HEK293 (cell line): ENCODE measurements at regions not wholly inside any gene's neighbourhood (a gene's known extent, or its start where the extent isn't known, plus 50 kb on each side); places are given as distances from the start of the nearest gene placed in this dataset.

Experiments
- CTCF ChIA-PET: fragments of 350-600 bp; formaldehyde crosslinking; extraction: SDS; loops from one replicate; lab custom pipeline; 2021; ENCODE audit warnings: antibody characterized with exemption; lab: Yijun Ruan, JAX
- POLR2A ChIA-PET: fragments of 300-600 bp; formaldehyde crosslinking; extraction: SDS; loops from one replicate; lab custom pipeline; 2020; ENCODE audit warnings: antibody characterized with exemption, inconsistent platforms; lab: Yijun Ruan, JAX
- H3K27ac ChIP-seq: fragments of 200-500 bp; sonication (Bioruptor generic); 2 replicates; pipeline ENCODE4 v1.5.1; 2014; ENCODE audit warnings: low read depth, low read length, control low read depth, inconsistent platforms; ENCODE audit errors: extremely low read depth
- H3K36me3 ChIP-seq, 2 experiments: fragments of 200-500 bp in 1 of 2; sonication (Bioruptor generic) in 1 of 2; 1 replicate in 1 of 2; 2 replicates in 1 of 2; pipeline ENCODE4 v1.5.1; 2014 to 2017; ENCODE audit warnings: inconsistent platforms in 2 of 2, low read length in 2 of 2; ENCODE audit not compliant: control insufficient read depth in 2 of 2, insufficient read depth in 1 of 2
- H3K4me1 ChIP-seq: fragments of 200-500 bp; sonication (Bioruptor generic); 2 replicates; pipeline ENCODE4 v1.5.1; 2014; ENCODE audit warnings: mild to moderate bottlenecking, low read length, inconsistent platforms; ENCODE audit not compliant: control insufficient read depth, insufficient read depth
- H3K4me3 ChIP-seq: 2 replicates; pipeline ENCODE4 v1.5.1; 2011; ENCODE audit warnings: low read depth, mild to moderate bottlenecking, control low read depth, low read length, moderate library complexity
- H3K9me3 ChIP-seq: fragments of 200-500 bp; sonication (Bioruptor generic); 2 replicates; pipeline ENCODE4 v1.5.1; 2014; ENCODE audit warnings: low read depth, low read length, inconsistent platforms; ENCODE audit not compliant: control insufficient read depth, insufficient read depth
- ZBTB1 ChIP-seq: fragments of 450-650 bp; formaldehyde crosslinking; IDR thresholded peaks from 2 replicates; pipeline ENCODE4 v1.5.1; 2016; ENCODE audit warnings: missing biosample characterization, missing genetic modification characterization
- ZFP3 ChIP-seq: fragments of 450-650 bp; formaldehyde crosslinking; IDR thresholded peaks from 2 replicates; pipeline ENCODE4 v1.5.1; 2016; ENCODE audit warnings: low read depth, missing biosample characterization, missing genetic modification characterization
- ZFP41 ChIP-seq: fragments of 450-650 bp; formaldehyde crosslinking; IDR thresholded peaks from 2 replicates; pipeline ENCODE4 v1.5.1; 2016; ENCODE audit warnings: missing biosample characterization, missing genetic modification characterization, borderline replicate concordance
- ZNF121 ChIP-seq: fragments of 450-650 bp; formaldehyde crosslinking; IDR thresholded peaks from 2 replicates; pipeline ENCODE4 v1.5.1; 2016; ENCODE audit warnings: missing biosample characterization, missing genetic modification characterization
- ZNF19 ChIP-seq: fragments of 450-650 bp; formaldehyde crosslinking; IDR thresholded peaks from 2 replicates; pipeline ENCODE4; 2016; ENCODE audit warnings: missing biosample characterization, missing genetic modification characterization, low read depth
- ZNF248 ChIP-seq: fragments of 450-650 bp; formaldehyde crosslinking; IDR thresholded peaks from 2 replicates; pipeline ENCODE4 v1.5.1; 2017; ENCODE audit warnings: missing biosample characterization, missing genetic modification characterization
- ZNF274 ChIP-seq, 2 experiments: fragments of 200-500 bp in 1 of 2; fragments of 450-650 bp in 1 of 2; sonication (Bioruptor generic) in 1 of 2; formaldehyde crosslinking in 1 of 2; IDR thresholded peaks; 2 replicates each; pipeline versions ENCODE4 v1.5.1 to v1.6.1; 2014 to 2016; ENCODE audit warnings: borderline replicate concordance in 1 of 2, inconsistent platforms in 1 of 2, low read length in 1 of 2, missing biosample characterization in 1 of 2, missing genetic modification characterization in 1 of 2
- ZNF324 ChIP-seq: fragments of 450-650 bp; formaldehyde crosslinking; IDR thresholded peaks from 2 replicates; pipeline ENCODE4 v1.5.1; 2016; ENCODE audit warnings: missing biosample characterization, missing genetic modification characterization
- ZNF366 ChIP-seq: fragments of 450-650 bp; formaldehyde crosslinking; conservative IDR thresholded peaks from 2 replicates; pipeline ENCODE4 v1.5.1; 2016; ENCODE audit warnings: missing biosample characterization, missing genetic modification characterization
- ZNF391 ChIP-seq: fragments of 450-650 bp; formaldehyde crosslinking; IDR thresholded peaks from 2 replicates; pipeline ENCODE4 v1.5.1; 2016; ENCODE audit warnings: low read depth, missing biosample characterization, missing genetic modification characterization, borderline replicate concordance
- ZNF426 ChIP-seq: fragments of 450-650 bp; formaldehyde crosslinking; IDR thresholded peaks from 2 replicates; pipeline ENCODE4 v1.5.1; 2017; ENCODE audit warnings: missing biosample characterization, missing genetic modification characterization, mild to moderate bottlenecking, inconsistent platforms, moderate library complexity
- ZNF48 ChIP-seq: fragments of 450-650 bp; formaldehyde crosslinking; IDR thresholded peaks from 2 replicates; pipeline ENCODE4 v1.5.1; 2016; ENCODE audit warnings: missing biosample characterization, missing genetic modification characterization
- ZNF488 ChIP-seq: fragments of 450-650 bp; formaldehyde crosslinking; IDR thresholded peaks from 2 replicates; pipeline ENCODE4 v1.5.1; 2016; ENCODE audit warnings: missing biosample characterization, missing genetic modification characterization
- ZNF514 ChIP-seq: fragments of 450-650 bp; formaldehyde crosslinking; IDR thresholded peaks from 2 replicates; pipeline ENCODE4 v1.5.1; 2016; ENCODE audit warnings: missing biosample characterization, missing genetic modification characterization
- ZNF585B ChIP-seq: fragments of 450-650 bp; formaldehyde crosslinking; IDR thresholded peaks from 2 replicates; pipeline ENCODE4 v1.5.1; 2016; ENCODE audit warnings: missing biosample characterization, missing genetic modification characterization
- ZNF600 ChIP-seq: fragments of 450-650 bp; formaldehyde crosslinking; IDR thresholded peaks from 2 replicates; pipeline ENCODE4 v1.5.1; 2016; ENCODE audit warnings: missing biosample characterization, missing genetic modification characterization
- ZNF639 ChIP-seq: fragments of 450-650 bp; formaldehyde crosslinking; IDR thresholded peaks from 2 replicates; pipeline ENCODE4 v1.5.1; 2016; ENCODE audit warnings: missing biosample characterization, missing genetic modification characterization
- ZNF658 ChIP-seq: fragments of 450-650 bp; formaldehyde crosslinking; IDR thresholded peaks from 2 replicates; pipeline ENCODE4; 2016; ENCODE audit warnings: missing biosample characterization, missing genetic modification characterization
- ZNF792 ChIP-seq: fragments of 450-650 bp; formaldehyde crosslinking; IDR thresholded peaks from 2 replicates; pipeline ENCODE4 v1.5.1; 2016; ENCODE audit warnings: missing biosample characterization, missing genetic modification characterization
- ZNF837 ChIP-seq: fragments of 450-650 bp; formaldehyde crosslinking; IDR thresholded peaks from 2 replicates; pipeline ENCODE4 v1.5.1; 2016; ENCODE audit warnings: missing biosample characterization, missing genetic modification characterization
- TF ChIP-seq, protein P1 (sequence below): fragments of 450-650 bp; formaldehyde crosslinking; optimal IDR thresholded peaks from 2 replicates; pipeline ENCODE3; 2016; ENCODE audit warnings: missing biosample characterization, mild to moderate bottlenecking, missing genetic modification characterization

DNA sequence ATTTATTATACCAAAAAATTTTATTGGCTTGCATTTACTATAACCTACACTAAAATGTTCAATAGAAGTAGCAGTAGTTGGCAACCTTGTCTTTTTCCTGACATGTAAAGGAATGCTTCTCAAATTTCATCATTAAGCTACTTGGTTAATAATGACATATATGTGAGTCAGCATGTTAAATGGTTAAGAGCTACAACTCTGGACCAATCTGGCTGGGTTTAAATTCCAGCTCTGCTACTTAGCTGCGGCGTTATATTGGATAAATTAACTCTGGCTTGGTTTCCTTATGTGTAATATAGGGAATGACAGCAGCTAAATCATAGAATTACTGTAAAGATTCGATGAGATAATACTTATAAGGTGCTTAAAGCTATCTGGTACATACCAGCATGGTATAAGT lies 53.7 kb upstream of the OTOGL start:
- H3K4me1 ChIP-seq, result no peaks in the 10 kb centered on the region; the same call in 1 of the 2 replicates
- TF ChIP-seq ZNF121 (tag by site-specific recombination) (no peak), ZNF658 (tag by site-specific recombination) (no peak), ZNF248 (tag by site-specific recombination) (no peak), ZNF324 (no peak), ZBTB1 (tag by site-specific recombination) (no peak), ZNF639 (tag by site-specific recombination) (no peak), ZNF514 (tag by site-specific recombination) (no peak), ZNF792 (tag by site-specific recombination) (no peak), ZFP41 (tag by site-specific recombination) (no peak)
- TF ChIP-seq, protein P1, sequence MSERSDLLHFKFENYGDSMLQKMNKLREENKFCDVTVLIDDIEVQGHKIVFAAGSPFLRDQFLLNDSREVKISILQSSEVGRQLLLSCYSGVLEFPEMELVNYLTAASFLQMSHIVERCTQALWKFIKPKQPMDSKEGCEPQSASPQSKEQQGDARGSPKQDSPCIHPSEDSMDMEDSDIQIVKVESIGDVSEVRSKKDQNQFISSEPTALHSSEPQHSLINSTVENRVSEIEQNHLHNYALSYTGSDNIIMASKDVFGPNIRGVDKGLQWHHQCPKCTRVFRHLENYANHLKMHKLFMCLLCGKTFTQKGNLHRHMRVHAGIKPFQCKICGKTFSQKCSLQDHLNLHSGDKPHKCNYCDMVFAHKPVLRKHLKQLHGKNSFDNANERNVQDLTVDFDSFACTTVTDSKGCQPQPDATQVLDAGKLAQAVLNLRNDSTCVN, result no peak

GRCh38 chr12:80044694-80045046 lies 54.7 kb upstream of the OTOGL start:
- POLR2A ChIA-PET, result no interaction called here
- no peak overlapping the region for H3K27ac ChIP-seq

More for the DNA sequence above, 53.7 kb upstream of the OTOGL start:
- Histone ChIP-seq H3K9me3 (no peaks in the 10 kb centered on the region), H3K27ac (no peak overlapping the region), H3K4me3 (no peak overlapping the region), H3K36me3 (no peaks in the 10 kb centered on the region)
- ChIA-PET POLR2A (no interaction called here), CTCF (no interaction called here)

GRCh38 chr12:80041692-80042091 lies 57.6 kb upstream of the OTOGL start:
- Histone ChIP-seq H3K9me3 (no peaks in the 10 kb centered on the region), H3K4me1 (no peaks in the 10 kb centered on the region; the same call in 1 of the 2 replicates), H3K27ac (no peak overlapping the region)
- CTCF ChIA-PET, result no interaction called here
- TF ChIP-seq ZNF19 (tag by site-specific recombination), result no peak
- no peak for TF ChIP-seq ZNF837 (tag by site-specific recombination)
- TF ChIP-seq ZNF585B, result no peak
- no peak for TF ChIP-seq ZNF600 (tag by site-specific recombination)
- no peak for TF ChIP-seq ZNF274 (IDR thresholded peaks at IDR 0.05; ENCODE audit: low read length)
- TF ChIP-seq ZNF274 (tag by site-specific recombination; IDR thresholded peaks at IDR 0.05; ENCODE audit: borderline replicate concordance), result no peak
- TF ChIP-seq, all 188 proteins: peak for 0
- POLR2A ChIA-PET, result no interaction called here
- H3K36me3 ChIP-seq, result no peaks in the 10 kb centered on the region
- no peak overlapping the region for H3K4me3 ChIP-seq

More at GRCh38 chr12:80044694-80045046, 54.7 kb upstream of the OTOGL start:
- no peaks in the 10 kb centered on the region for H3K36me3 ChIP-seq
- no peaks in the 10 kb centered on the region; the same call in 1 of the 2 replicates for H3K4me1 ChIP-seq
- CTCF ChIA-PET, result no interaction called here
- no peaks in the 10 kb centered on the region for H3K9me3 ChIP-seq
- H3K4me3 ChIP-seq, result no peak overlapping the region
- TF ChIP-seq ZNF426 (tag by site-specific recombination) (no peak), ZNF792 (tag by site-specific recombination) (no peak), ZNF48 (tag by site-specific recombination) (no peak), ZNF391 (tag by site-specific recombination) (no peak), ZNF366 (no peak), ZNF488 (no peak), ZFP3 (no peak)
